HG03439 (cell line): ENCODE measurements at regions not wholly inside any gene's neighbourhood (a gene's known extent, or its start where the extent isn't known, plus 50 kb on each side); places are given as distances from the start of the nearest gene placed in this dataset.
"Not testable (repeated sequence)": the region's sequence is repeated elsewhere in the genome, so short reads cannot be mapped to it uniquely, and the experiment has no call there.

Source experiments
- ATAC-seq: cut with Tn5 transposase; IDR thresholded peaks from one replicate; pipeline ENCODE4 v1.9.1; 2021; ENCODE audit warnings: mild to moderate bottlenecking, moderate library complexity; ENCODE audit not compliant: unreplicated experiment

- not testable (repeated sequence) for ATAC-seq
Observed at GRCh38 chr6:26795474-26796307, 136.1 kb upstream of the ZNF322 start.

DNA sequence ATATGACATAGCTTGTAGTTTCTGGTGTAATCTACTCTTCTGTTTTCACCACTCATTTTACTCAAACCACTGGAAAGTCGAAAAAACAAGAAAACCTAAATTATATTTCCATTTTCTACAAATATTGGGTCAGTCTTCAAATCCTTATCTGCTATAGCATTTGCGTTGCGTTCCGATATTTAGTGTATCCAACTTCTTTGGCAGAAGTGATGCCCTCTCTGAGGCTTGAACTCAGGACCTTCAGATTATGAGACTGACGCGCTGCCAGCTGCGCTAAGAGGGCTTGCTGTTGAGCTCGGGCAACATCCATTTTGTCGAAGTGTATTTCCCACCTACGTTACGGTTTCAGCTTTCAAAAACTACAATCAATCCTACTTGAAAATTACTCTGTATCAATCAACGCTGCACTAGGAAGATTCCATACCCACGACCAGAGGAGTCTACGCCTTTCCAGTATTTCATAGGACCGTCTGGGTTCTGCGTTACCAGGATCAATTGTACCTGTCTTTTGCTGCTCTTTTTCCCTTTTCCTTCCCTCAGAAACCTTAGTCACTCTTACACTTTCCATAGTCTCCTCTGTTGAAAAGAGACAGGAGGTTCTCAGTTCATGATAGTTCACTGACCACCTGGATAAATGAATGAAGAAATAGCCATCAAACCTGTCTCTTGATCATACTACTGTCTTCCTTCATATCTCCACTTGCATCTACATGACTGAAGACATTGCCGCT is 140.5 kb upstream of the ZNF322 start:
- ATAC-seq, result not testable (repeated sequence)

- not testable (repeated sequence) for ATAC-seq
Observed at GRCh38 chr6:26803762-26804161, 144.2 kb upstream of the ZNF322 start.

GRCh38 chr6:26811486-26812116 is 152.1 kb upstream of the ZNF322 start:
- not testable (repeated sequence) for ATAC-seq

DNA sequence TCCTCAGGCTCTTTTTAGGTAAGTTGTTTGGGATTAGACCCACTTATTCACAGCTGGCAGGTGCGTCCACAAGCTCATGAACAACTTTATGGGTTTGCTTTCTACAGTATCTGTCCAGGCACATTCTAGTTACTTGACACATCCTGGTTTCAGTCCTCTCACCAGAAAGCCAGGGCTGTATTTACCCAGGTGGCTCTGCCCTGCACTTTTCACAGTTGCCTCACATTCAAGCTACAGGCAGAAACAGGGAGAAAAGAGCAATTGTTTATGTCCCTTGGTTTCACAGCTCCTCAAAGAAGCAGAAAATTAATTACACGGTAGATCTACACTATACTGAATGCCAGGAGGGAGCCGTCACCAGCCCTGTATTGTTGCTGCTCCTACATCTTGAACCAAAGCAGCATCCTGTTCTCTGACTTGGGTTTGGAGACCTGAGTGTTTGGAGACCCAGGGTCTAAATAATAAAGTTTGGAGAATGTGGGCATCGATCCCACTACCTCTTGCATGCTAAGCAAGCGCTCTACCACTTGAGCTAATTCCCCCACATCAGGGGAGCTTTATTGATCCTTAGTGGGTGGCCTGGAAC is 159.2 kb upstream of the ZNF322 start:
- ATAC-seq, result not testable (repeated sequence)

- not testable (repeated sequence) for ATAC-seq
Observed at GRCh38 chr6:26827965-26828364, 168.4 kb upstream of the ZNF322 start.

DNA sequence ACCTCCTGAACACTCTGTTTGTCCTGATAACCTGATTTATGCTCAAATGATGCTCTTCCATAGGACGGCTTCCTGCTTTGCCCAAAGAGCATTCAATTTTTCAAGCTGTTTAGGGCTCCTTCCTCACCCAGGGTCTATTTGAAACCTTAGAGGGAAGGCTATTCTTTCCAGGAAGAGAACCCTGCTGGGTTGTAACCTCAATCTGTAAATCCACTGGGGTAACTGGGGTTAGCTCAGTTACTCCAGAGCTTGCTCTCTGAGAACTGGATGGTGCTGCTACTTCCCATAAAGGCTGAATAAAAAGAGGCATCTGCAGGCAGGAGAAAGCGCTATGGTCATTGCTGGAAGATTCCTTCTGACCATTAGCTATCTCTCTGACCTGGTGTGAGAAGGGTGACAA is 169.9 kb upstream of the ZNF322 start:
- not testable (repeated sequence) for ATAC-seq

DNA sequence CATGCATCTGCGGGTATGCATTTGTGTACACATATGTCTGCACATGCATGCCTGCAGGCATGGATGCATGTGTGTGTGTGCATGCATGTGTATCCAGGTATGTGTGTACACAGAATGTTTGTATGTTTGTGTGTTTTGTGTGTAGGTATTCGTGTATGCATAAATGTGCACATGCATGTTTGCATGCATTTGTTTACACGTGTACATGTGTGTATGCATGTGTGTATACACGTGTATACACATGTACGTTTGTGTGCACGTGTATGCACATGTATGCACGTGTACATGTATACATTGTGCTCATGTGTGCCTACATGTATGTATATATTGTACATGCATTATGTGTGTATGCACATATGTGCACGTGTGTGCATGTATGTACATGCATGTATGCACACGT is 171.4 kb upstream of the ZNF322 start:
- ATAC-seq, result not testable (repeated sequence)

DNA sequence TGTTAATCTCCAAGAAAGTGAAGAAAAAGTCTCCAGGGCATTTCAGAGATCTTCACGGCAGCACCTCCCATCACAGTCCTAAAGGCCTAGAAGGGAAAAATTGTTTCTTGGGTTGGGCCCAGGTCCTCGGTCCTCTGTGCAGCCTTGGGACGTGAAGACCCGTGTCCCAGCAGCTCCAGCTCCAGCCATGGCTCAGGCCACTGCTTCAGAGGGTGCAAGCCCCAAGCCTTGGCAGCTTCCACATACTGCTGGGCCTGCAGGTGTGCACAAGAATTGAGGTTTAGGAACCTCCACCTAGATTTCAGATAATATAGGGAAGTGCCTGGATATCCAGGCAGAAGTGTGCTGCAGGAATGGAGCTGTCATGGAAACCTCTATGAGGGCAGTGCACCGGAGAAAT is 176.2 kb upstream of the ZNF322 start:
- not testable (repeated sequence) for ATAC-seq

DNA sequence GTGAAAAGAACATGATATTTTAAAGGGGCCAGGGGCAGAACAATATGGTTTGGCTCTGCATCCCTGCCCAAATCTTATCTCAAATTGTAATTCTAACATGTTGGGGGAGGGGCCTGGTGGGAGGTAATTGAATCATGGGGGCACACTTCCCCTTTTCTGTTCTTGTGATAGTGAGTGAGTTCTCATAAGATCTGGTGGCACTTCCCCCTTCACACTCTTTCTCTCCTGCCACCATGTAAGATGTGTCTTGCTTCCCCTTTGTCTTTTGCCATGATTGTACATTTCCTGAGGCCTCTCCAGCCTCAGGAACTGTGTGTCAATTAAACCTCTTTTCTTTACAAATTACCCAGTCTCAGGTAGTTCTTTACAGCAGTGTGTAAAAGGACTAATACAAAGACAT is 177.1 kb upstream of the ZNF322 start:
- not testable (repeated sequence) for ATAC-seq

DNA sequence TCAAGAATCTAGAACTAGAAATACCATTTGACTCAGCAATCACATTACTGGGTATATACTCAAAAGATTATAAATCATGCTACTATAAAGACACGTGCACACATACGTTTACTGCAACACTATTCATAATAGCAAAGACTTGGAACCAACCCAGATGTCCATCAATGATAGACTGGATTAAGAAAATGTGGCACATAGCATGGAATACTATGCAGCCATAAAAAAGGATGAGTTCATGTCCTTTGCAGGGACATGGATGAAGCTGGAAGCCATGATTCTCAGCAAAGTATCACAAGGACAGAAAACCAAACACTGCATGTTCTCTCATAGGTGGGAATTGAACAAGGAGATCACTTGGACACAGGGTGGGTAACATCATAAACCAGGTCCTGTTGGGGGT is 185.3 kb upstream of the ZNF322 start:
- not testable (repeated sequence) for ATAC-seq

- ATAC-seq, result peak; percentile 80
Observed at GRCh38 chr6:26857289-26857688, 197.7 kb upstream of the ZNF322 start.

GRCh38 chr6:26859067-26859770 is 199.7 kb upstream of the ZNF322 start:
- ATAC-seq, result not testable (repeated sequence)

- not testable (repeated sequence) for ATAC-seq
Observed at GRCh38 chr6:26859771-26860163, 200.2 kb upstream of the ZNF322 start.

- ATAC-seq, result not testable (repeated sequence)
Observed at GRCh38 chr6:26861913-26862312, 202.4 kb upstream of the ZNF322 start.

GRCh38 chr6:26863641-26864040 is 204.1 kb upstream of the ZNF322 start:
- not testable (repeated sequence) for ATAC-seq

DNA sequence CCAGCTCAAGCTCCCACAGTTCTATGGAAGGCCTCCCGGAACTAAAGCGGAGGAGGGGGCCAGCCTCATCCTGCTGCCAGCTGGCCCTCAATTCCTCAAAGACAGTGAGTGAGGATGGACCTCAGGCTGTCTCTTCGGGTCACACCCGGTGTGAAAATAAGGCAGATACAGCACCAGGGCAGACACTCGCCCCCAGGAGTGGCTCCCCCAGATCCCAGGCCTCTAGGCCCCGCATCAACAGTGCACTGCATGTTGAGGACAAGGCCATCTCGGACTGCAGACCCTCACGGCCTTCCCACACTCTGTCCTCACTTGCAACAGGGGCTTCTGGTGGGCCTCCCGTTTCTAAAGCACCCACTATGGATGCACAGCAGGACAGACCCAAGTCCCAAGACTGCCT is 239.2 kb upstream of the ZNF322 start:
- not testable (repeated sequence) for ATAC-seq

GRCh38 chr6:26924206-26924605 is 264.7 kb upstream of the ZNF322 start:
- not testable (repeated sequence) for ATAC-seq

GRCh38 chr6:26928190-26928589 is 268.6 kb upstream of the ZNF322 start:
- ATAC-seq, result not testable (repeated sequence)

DNA sequence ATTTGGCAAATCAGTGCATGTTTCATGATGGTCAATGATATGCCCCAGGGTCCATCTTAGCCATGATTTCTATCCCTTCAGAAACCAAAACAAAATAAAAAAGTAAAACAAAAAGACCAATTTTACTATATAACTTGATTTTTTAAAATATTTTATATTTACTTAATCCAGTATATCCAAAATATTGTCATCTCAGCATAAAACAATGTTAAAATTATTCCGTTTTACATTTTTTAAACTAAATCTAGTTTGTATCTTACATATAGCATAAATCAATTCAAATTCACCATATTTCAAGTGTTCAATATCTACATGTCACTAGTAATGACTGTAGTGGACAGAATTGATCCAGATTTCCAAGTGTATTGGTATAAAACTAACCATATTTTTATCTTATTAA is 277.7 kb upstream of the ZNF322 start:
- ATAC-seq, result not testable (repeated sequence)
